ENCODE measurements at regions not wholly inside any gene's neighbourhood (a gene's known extent, or its start where the extent isn't known, plus 50 kb on each side); places are given as distances from the start of the nearest gene placed in this dataset.

DNA sequence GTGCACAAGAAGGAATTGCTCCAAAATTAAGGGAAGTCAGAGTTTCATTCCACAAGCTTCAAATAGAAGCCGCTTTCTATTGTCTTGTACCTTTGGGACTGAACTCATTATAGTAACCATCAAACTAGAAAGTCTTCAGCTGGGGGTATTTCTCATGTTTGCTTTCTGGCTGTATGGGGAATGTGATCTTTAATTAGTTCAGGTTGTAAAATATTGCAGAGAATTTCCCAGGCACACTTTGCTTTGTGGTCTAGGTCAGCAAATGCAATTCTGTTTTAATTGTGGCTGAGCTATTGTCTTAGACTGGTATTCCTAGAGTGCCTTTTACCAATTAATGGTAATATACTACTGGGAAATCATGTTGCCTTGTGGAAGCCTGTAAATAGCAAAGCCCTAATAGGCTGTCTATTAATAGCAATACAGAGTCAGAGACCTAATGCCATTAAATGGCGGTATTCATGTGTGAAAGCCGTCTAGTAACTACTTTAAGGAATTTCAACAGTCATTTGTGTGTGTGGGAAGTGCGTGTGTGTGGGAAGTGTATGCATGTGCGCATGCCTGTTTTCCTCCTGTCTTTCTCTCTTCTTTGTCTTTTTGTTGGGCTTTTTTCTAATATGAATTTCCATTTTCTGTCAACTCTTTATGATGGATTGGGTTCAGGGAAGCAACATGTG lies 276.6 kb downstream of the FAT3 start:
- Histone ChIP-seq H3K27ac (ENCODE audit: low read depth in 1 of 2, low read length in 2 of 2) (no peak overlapping the region), H3K36me3 (ENCODE audit: insufficient read depth, low read length) (no peaks in the 10 kb centered on the region), H3K27me3 (ENCODE audit: control insufficient read depth in 1 of 2, insufficient read depth in 2 of 2, low read length in 2 of 2) (no peaks in the 10 kb centered on the region), H3K4me1 (ENCODE audit: insufficient read depth, low read length) (no peaks in the 10 kb centered on the region), H3K4me3 (ENCODE audit: low read length) (no peak overlapping the region), H3K9me3 (ENCODE audit: control insufficient read depth in 1 of 2, insufficient read depth in 1 of 2, low read length in 2 of 2) (no peaks in the 10 kb centered on the region)
- no peak overlapping the region for H3K27ac Mint-ChIP-seq
- DNase-seq (no peak), ATAC-seq (ENCODE audit: poor library complexity) (no peak)
- no peak for TF ChIP-seq CTCF (IDR thresholded peaks at IDR 0.05)
- H3K27me3 Mint-ChIP-seq: no peaks in the 10 kb centered on the region
- CTCF ChIA-PET: no interaction called here
- H3K9me3 Mint-ChIP-seq: no peaks in the 10 kb centered on the region
- POLR2A ChIA-PET: no interaction called here
- no peaks in the 10 kb centered on the region for H3K4me1 Mint-ChIP-seq (ENCODE audit: low read depth)
- H3K36me3 Mint-ChIP-seq (ENCODE audit: low read depth): no peaks in the 10 kb centered on the region
- intact Hi-C loops (cut with DNase I, micrococcal nuclease): no loop called here
- no peak overlapping the region for H3K4me3 Mint-ChIP-seq

DNA sequence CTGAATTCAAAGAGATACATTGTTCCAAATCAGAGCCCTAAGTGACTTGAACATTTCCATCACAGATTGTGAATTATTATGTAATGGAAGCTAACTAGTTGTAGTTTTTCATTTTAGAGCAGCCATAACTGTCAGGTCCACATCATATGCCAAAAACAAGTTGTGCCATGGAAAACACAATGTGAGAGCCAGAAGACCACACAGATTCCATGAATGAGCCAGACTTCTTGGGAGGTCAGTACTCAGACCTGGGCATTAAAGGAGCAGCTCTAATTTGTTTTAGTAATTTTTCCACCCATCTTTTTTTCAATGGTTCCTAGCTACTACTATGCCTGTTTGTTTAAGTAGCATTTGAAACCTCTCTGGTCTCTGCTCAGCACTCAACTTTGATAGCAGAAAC lies 279.4 kb downstream of the FAT3 start:
- ChIA-PET CTCF (no interaction called here), POLR2A (no interaction called here)
- Mint-ChIP-seq H3K27me3 (no peaks in the 10 kb centered on the region), H3K4me3 (no peak overlapping the region), H3K4me1 (ENCODE audit: low read depth) (no peaks in the 10 kb centered on the region), H3K27ac (no peak overlapping the region), H3K9me3 (no peaks in the 10 kb centered on the region), H3K36me3 (ENCODE audit: low read depth) (no peaks in the 10 kb centered on the region)
- no peaks in the 10 kb centered on the region for H3K36me3 ChIP-seq (ENCODE audit: insufficient read depth, low read length)
- H3K9me3 ChIP-seq (ENCODE audit: control insufficient read depth in 1 of 2, insufficient read depth in 1 of 2, low read length in 2 of 2): no peaks in the 10 kb centered on the region
- no peaks in the 10 kb centered on the region for H3K4me1 ChIP-seq (ENCODE audit: insufficient read depth, low read length)
- intact Hi-C loops (cut with DNase I, micrococcal nuclease): no loop called here
- H3K27me3 ChIP-seq (ENCODE audit: control insufficient read depth in 1 of 2, insufficient read depth in 2 of 2, low read length in 2 of 2): no peaks in the 10 kb centered on the region
- no peak for TF ChIP-seq CTCF (IDR thresholded peaks at IDR 0.05)
- DNase-seq (no peak), ATAC-seq (ENCODE audit: poor library complexity) (no peak)
- H3K27ac ChIP-seq (ENCODE audit: low read depth in 1 of 2, low read length in 2 of 2): no peak overlapping the region
- H3K4me3 ChIP-seq (ENCODE audit: low read length): no peak overlapping the region

DNA sequence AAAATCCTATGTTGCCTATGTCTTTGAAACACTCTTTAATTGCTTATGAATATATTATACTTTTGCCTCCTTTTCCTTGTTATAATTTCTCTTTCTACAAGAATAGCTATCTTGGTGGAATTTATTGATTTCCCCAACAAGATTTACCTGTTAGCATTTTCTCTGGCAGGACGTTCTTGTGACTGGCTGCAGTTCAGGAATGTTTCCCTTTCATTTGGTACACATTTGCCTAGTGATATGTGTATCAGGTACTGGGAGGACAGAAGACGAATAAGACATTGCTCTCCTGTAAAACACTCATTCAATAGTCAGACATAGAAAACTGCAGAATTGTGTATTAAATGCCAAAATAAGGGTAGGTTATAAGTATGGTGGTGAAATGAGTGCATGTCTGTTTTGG lies 279.9 kb downstream of the FAT3 start:
- Histone ChIP-seq H3K4me1 (ENCODE audit: insufficient read depth, low read length) (no peaks in the 10 kb centered on the region), H3K27ac (ENCODE audit: low read depth in 1 of 2, low read length in 2 of 2) (no peak overlapping the region), H3K9me3 (ENCODE audit: control insufficient read depth in 1 of 2, insufficient read depth in 1 of 2, low read length in 2 of 2) (no peaks in the 10 kb centered on the region), H3K36me3 (ENCODE audit: insufficient read depth, low read length) (no peaks in the 10 kb centered on the region), H3K4me3 (ENCODE audit: low read length) (no peak overlapping the region), H3K27me3 (ENCODE audit: control insufficient read depth in 1 of 2, insufficient read depth in 2 of 2, low read length in 2 of 2) (no peaks in the 10 kb centered on the region)
- intact Hi-C loops (cut with DNase I, micrococcal nuclease): no loop called here
- Mint-ChIP-seq H3K27ac (no peak overlapping the region), H3K36me3 (ENCODE audit: low read depth) (no peaks in the 10 kb centered on the region), H3K4me1 (ENCODE audit: low read depth) (no peaks in the 10 kb centered on the region), H3K4me3 (no peak overlapping the region), H3K9me3 (no peaks in the 10 kb centered on the region), H3K27me3 (no peaks in the 10 kb centered on the region)
- no peak for TF ChIP-seq CTCF (IDR thresholded peaks at IDR 0.05)
- ATAC-seq (ENCODE audit: poor library complexity) (no peak), DNase-seq (no peak)
- POLR2A ChIA-PET: no interaction called here
- CTCF ChIA-PET: no interaction called here
